GM12874 (cell line): ENCODE measurements at regions not wholly inside any gene's neighbourhood (a gene's known extent, or its start where the extent isn't known, plus 50 kb on each side); places are given as distances from the start of the nearest gene placed in this dataset.

Source experiments
- TF ChIP-seq, protein P1 (sequence below): IDR thresholded peaks from 2 replicates; pipeline ENCODE4 v1.5.1; 2011; ENCODE audit warnings: low read depth, mild to moderate bottlenecking, control low read depth, low read length, moderate library complexity; ENCODE audit not compliant: insufficient read depth

DNA sequence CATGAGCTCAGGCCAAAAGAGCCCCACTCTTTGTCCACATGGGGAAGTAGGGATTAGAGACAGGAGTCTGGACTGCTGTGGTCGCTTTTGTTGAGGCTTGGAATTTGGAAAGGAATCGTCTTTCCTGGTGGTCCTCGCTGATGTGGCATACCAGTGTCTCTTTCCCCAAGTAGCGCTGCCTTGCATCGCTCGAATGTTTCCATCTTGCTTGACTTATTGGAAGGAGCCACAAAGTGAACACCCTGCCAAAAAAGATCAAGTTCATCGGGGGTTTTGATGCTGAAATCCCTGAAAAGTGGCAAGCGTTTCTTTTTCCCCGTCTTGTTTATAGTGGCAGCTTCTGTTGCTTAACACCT is 161.3 kb downstream of the MACROH2A1 start:
- TF ChIP-seq, protein P1, sequence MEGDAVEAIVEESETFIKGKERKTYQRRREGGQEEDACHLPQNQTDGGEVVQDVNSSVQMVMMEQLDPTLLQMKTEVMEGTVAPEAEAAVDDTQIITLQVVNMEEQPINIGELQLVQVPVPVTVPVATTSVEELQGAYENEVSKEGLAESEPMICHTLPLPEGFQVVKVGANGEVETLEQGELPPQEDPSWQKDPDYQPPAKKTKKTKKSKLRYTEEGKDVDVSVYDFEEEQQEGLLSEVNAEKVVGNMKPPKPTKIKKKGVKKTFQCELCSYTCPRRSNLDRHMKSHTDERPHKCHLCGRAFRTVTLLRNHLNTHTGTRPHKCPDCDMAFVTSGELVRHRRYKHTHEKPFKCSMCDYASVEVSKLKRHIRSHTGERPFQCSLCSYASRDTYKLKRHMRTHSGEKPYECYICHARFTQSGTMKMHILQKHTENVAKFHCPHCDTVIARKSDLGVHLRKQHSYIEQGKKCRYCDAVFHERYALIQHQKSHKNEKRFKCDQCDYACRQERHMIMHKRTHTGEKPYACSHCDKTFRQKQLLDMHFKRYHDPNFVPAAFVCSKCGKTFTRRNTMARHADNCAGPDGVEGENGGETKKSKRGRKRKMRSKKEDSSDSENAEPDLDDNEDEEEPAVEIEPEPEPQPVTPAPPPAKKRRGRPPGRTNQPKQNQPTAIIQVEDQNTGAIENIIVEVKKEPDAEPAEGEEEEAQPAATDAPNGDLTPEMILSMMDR: no peak

DNA sequence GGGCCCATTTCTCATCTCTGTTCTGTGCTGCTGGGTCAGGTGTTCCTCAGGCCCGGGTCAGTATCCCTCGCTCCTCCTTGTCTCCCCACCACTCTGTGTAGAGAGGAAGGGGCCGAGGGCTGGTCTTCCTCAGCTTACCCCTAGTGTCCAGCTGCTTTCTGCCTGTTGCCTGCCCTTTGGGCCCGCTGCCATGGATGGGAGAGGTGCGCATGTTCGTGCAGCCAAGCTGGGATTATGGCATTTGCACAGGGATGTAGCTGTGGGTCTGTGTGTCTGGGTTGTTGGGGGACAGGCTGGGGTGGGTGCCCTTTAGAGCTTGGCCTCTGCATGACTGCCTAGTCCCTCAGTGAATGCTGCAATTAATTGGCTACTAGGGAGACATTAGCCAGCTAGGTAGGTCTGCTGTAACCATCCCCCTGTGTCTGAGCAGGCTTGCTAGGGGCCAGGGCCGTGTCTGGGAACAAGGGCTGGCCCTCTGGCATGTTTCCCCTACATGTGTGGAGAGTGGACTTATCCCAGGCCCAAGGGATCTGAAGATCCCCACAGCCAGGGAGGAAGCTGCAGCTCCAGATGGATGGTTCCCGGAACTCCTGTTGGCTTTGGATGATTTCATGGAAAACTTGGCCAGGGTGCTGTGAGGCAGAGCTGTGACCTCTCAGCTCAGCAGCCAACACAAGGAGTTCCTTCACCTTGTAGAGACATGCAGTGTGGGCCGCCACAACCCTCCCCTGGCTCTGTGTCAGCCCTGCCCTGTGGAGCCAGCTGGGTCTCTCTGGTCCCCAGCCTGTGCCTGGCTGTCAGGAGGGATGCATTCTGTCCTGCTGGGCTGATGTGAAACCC is 161.9 kb downstream of the MACROH2A1 start:
- TF ChIP-seq, protein P1: no peak

DNA sequence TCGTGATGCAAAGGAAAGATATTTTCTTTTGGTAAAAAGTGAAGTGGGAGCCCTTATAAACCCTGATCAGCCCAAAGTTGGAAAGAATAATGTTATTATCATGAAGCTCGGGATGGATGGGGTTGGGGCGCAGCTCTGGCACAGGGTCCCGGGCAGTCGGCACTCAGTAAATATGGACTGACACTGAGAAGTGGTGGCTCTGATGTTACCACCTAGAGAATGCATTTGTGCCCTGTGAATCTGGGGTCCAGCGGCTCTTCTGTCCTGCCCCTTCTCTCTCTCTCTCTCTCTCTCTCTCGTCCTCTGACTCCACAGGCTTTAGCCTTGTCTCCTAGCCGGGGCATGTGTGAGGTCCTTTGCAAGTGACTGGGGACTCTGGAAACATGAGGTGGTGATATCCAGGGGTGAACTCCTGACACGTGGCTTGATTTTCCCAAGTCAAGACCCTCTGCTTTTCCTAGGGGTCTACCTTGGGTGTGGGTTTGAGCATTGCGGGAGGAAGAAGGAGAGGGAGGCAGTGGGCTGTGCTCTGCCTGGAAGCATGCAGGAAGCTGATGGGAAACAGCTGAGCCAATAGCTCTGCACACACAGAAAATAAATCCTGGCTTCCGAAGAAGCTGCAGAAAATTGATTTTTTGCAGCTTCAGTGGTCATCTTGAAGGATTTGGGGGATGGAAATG is 162.7 kb downstream of the MACROH2A1 start:
- TF ChIP-seq, protein P1: no peak

DNA sequence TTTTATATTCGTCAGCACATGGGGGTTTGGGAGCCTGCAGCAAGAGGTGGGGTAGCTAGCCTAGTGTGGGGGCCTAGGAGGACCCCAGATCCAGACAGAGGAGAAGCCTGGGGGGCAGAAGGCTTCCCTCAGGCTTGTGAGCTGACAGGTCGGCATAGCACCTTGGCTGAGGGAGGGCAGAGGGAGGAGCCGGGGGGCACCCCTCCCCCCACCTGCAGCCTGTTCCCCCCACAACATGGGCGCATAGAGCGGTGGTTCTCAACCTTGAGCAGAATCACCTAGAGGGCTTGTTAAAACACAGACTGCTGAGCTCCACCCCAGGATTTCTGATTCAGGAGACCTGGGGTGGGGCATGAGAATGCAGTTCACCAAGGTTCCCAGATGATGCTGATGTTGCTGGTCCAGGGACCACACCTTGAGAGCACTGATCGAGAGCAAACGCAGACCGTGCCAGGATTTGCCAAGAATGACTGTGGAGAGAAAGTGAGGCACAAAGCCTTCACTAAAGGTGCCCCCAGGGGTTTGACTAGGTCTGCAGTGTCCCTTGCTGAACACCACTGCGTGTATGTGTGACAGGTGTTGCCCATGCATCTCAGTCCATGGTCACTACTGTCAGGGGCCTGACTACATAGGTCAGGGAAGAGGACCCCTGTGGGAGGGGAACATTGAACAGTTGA is 163.3 kb downstream of the MACROH2A1 start:
- TF ChIP-seq, protein P1: no peak

DNA sequence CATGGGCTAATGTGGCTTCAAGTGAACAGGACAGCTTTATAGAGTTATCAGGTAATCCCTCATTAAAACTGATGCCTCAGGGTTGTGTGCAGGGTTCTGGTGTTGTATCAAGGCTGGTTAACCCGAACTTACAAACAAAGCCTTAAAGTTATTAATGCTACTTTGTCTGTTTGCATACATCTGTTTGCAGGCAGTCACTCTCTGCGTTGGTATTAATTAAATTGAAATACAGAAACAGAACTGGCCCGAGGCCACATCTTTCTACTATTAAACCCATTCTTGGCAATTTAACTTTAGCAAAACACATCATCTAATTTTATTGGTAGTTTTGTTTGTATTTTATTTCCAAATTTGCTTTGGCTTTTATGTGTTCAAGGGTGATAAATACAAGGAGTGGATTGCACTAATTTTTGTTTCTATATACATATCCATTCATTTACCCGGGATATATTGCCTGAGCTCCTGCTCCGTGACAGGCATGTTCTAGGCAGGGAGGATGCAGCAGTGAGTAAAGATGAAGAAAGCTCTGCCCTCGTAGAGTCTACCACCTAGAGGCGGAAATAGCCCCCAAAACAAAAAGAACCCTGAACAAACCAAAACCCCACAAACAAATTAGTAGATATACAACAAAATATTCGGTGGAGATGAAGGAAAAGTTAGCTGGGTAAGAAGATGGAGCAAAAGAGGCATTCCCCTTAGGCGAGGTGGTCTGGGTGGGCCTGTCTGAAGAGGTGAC is 164.2 kb downstream of the MACROH2A1 start:
- TF ChIP-seq, protein P1: no peak

DNA sequence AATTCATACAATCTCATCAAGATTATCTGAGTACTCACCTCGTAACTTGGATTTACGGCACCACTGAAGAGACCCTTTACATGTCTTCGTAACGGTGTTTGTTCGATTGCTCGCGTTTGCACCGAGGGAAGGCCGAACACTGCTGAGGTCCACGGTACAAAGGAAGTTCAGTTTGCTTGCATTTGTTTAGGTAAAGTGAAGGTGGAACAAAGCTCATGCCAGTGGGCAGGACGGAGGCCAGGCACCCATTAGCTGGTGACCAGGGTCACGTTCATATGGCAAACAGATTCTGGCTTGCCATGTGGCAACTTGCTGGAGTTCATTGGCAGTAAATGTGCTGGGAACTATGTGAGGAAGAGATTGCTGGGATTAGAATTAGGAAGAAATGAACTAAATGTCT is 164.8 kb downstream of the MACROH2A1 start:
- TF ChIP-seq, protein P1: no peak

DNA sequence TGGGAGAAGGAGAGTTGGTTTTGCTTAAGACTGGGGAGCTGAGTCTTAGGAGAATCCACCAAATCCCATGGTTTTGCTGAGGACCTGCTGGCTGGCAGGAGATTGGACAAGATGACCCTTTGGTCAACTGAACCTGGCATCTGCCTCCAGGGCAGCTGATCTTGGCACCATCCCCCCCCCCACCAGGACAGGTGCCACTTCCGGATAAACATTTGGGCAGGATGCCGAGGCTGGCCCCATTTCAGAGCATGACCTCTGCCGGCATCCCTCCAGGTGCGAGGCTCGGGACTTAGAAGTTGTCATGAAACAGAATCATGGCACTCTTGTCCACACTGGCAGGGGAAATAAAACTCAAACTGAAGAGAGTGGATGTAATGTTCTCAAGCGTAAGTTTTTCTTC is 165.6 kb downstream of the MACROH2A1 start:
- TF ChIP-seq, protein P1: no peak
